ENCODE measurements at regions not wholly inside any gene's neighbourhood (a gene's known extent, or its start where the extent isn't known, plus 50 kb on each side); places are given as distances from the start of the nearest gene placed in this dataset.

- no peak for TF ChIP-seq CTCF (IDR thresholded peaks at IDR 0.05 in 4 of 5, conservative IDR thresholded peaks at IDR 0.05 in 1 of 5)
- no peak for TF ChIP-seq POLR2A (IDR thresholded peaks at IDR 0.05)
These were observed 1573.4 kb downstream of the EFNA5 start for GRCh38 chr5:106097340-106097739.
